ENCODE measurements at regions not wholly inside any gene's neighbourhood (a gene's known extent, or its start where the extent isn't known, plus 50 kb on each side); places are given as distances from the start of the nearest gene placed in this dataset.

GRCh38 chr14:43184540-43184939 lies 1322.5 kb downstream of the FSCB start:
- Histone ChIP-seq H3K4me3 (ENCODE audit: low read depth, low read length) (no peak overlapping the region), H3K36me3 (ENCODE audit: control insufficient read depth, insufficient read depth, low read length) (no peaks in the 10 kb centered on the region), H3K4me1 (no peaks in the 10 kb centered on the region), H3K27me3 (replicated peaks; ENCODE audit: control insufficient read depth, insufficient read depth, low read length) (no peaks in the 10 kb centered on the region), H3K9me3 (no peaks in the 10 kb centered on the region)
- no peak overlapping the region for H3K27ac Mint-ChIP-seq (ENCODE audit: unreplicated experiment)
- H3K36me3 Mint-ChIP-seq (ENCODE audit: insufficient read depth, unreplicated experiment), result no peaks in the 10 kb centered on the region
- no peaks in the 10 kb centered on the region for H3K4me1 Mint-ChIP-seq (ENCODE audit: low read depth, unreplicated experiment)
- H3K27me3 Mint-ChIP-seq (ENCODE audit: insufficient read depth, unreplicated experiment), result no peaks in the 10 kb centered on the region
- TF ChIP-seq, protein P1, sequence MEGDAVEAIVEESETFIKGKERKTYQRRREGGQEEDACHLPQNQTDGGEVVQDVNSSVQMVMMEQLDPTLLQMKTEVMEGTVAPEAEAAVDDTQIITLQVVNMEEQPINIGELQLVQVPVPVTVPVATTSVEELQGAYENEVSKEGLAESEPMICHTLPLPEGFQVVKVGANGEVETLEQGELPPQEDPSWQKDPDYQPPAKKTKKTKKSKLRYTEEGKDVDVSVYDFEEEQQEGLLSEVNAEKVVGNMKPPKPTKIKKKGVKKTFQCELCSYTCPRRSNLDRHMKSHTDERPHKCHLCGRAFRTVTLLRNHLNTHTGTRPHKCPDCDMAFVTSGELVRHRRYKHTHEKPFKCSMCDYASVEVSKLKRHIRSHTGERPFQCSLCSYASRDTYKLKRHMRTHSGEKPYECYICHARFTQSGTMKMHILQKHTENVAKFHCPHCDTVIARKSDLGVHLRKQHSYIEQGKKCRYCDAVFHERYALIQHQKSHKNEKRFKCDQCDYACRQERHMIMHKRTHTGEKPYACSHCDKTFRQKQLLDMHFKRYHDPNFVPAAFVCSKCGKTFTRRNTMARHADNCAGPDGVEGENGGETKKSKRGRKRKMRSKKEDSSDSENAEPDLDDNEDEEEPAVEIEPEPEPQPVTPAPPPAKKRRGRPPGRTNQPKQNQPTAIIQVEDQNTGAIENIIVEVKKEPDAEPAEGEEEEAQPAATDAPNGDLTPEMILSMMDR (IDR thresholded peaks at IDR 0.05; ENCODE audit: insufficient read depth in 1 of 2, low read depth in 1 of 2, low read length in 1 of 2, severe bottlenecking in 1 of 2, unreplicated experiment in 1 of 2), result no peak
- CTCF ChIA-PET, result no interaction called here
- POLR2A ChIA-PET, result no interaction called here
- H3K4me3 Mint-ChIP-seq (ENCODE audit: unreplicated experiment), result no peak overlapping the region
- peaks cover 7% of the 10 kb centered on the region for H3K9me3 Mint-ChIP-seq (ENCODE audit: unreplicated experiment)
- no peak for DNase-seq
- no TSS peak for BruUV-seq (replicated peaks)
- intact Hi-C loops (cut with micrococcal nuclease; ENCODE audit: unreplicated experiment), result no loop called here

GRCh38 chr14:43183916-43184315 lies 1323.2 kb downstream of the FSCB start:
- TF ChIP-seq, protein P1 (IDR thresholded peaks at IDR 0.05; ENCODE audit: insufficient read depth in 1 of 2, low read depth in 1 of 2, low read length in 1 of 2, severe bottlenecking in 1 of 2, unreplicated experiment in 1 of 2), result no peak
- POLR2A ChIA-PET, result no interaction called here
- intact Hi-C loops (cut with micrococcal nuclease; ENCODE audit: unreplicated experiment), result no loop called here
- Histone ChIP-seq H3K36me3 (ENCODE audit: control insufficient read depth, insufficient read depth, low read length) (no peaks in the 10 kb centered on the region), H3K9me3 (no peaks in the 10 kb centered on the region), H3K4me3 (ENCODE audit: low read depth, low read length) (no peak overlapping the region), H3K4me1 (no peaks in the 10 kb centered on the region), H3K27me3 (replicated peaks; ENCODE audit: control insufficient read depth, insufficient read depth, low read length) (no peaks in the 10 kb centered on the region)
- H3K9me3 Mint-ChIP-seq (ENCODE audit: unreplicated experiment), result peaks cover under 1% of the 10 kb centered on the region
- no peak overlapping the region for H3K27ac Mint-ChIP-seq (ENCODE audit: unreplicated experiment)
- H3K36me3 Mint-ChIP-seq (ENCODE audit: insufficient read depth, unreplicated experiment), result no peaks in the 10 kb centered on the region
- DNase-seq, result no peak
- no peaks in the 10 kb centered on the region for H3K27me3 Mint-ChIP-seq (ENCODE audit: insufficient read depth, unreplicated experiment)
- no peak overlapping the region for H3K4me3 Mint-ChIP-seq (ENCODE audit: unreplicated experiment)
- CTCF ChIA-PET, result no interaction called here
- no TSS peak for BruUV-seq (replicated peaks)
- H3K4me1 Mint-ChIP-seq (ENCODE audit: low read depth, unreplicated experiment), result no peaks in the 10 kb centered on the region

GRCh38 chr14:43175896-43176295 lies 1331.2 kb downstream of the FSCB start:
- Mint-ChIP-seq H3K4me1 (ENCODE audit: low read depth, unreplicated experiment) (no peaks in the 10 kb centered on the region), H3K27me3 (ENCODE audit: insufficient read depth, unreplicated experiment) (no peaks in the 10 kb centered on the region), H3K36me3 (ENCODE audit: insufficient read depth, unreplicated experiment) (no peaks in the 10 kb centered on the region), H3K9me3 (ENCODE audit: unreplicated experiment) (no peaks in the 10 kb centered on the region), H3K4me3 (ENCODE audit: unreplicated experiment) (no peak overlapping the region), H3K27ac (ENCODE audit: unreplicated experiment) (no peak overlapping the region)
- DNase-seq, result no peak
- ChIA-PET POLR2A (no interaction called here), CTCF (no interaction called here)
- no TSS peak for BruUV-seq (replicated peaks)
- Histone ChIP-seq H3K4me1 (no peaks in the 10 kb centered on the region), H3K9me3 (no peaks in the 10 kb centered on the region), H3K4me3 (ENCODE audit: low read depth, low read length) (no peak overlapping the region), H3K36me3 (ENCODE audit: control insufficient read depth, insufficient read depth, low read length) (no peaks in the 10 kb centered on the region), H3K27me3 (replicated peaks; ENCODE audit: control insufficient read depth, insufficient read depth, low read length) (no peaks in the 10 kb centered on the region)
- TF ChIP-seq, protein P1 (IDR thresholded peaks at IDR 0.05; ENCODE audit: insufficient read depth in 1 of 2, low read depth in 1 of 2, low read length in 1 of 2, severe bottlenecking in 1 of 2, unreplicated experiment in 1 of 2), result no peak
- intact Hi-C loops (cut with micrococcal nuclease; ENCODE audit: unreplicated experiment), result no loop called here

Measured in Caco-2 (cell line).